ENCODE measurements at regions not wholly inside any gene's neighbourhood (a gene's known extent, or its start where the extent isn't known, plus 50 kb on each side); places are given as distances from the start of the nearest gene placed in this dataset.

DNA sequence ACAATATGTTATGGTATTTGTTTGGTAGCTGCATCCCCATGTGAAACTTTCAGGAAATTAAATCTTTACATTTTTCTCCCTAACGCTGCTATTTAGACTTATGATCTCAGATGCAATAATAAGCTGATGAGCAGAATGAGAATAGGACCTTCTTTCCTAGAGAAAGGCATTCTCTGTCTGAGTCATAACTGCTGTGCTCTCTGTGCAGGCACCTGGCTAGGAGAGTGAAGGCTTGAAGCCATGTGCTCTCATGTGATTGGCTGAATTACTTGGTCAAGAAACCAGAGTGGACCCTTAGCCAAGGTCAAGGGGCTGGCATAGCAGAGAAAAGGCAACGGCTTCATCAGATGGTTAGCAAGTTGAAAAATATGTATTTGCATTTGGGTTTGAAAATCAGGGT lies 185.0 kb downstream of the ADAMTS15 start:
- H3K27ac ChIP-seq (ENCODE audit: low read depth in 2 of 2, low read length in 1 of 2), result no peak overlapping the region
- H3K4me1 ChIP-seq (ENCODE audit: control insufficient read depth in 2 of 2, insufficient read depth in 2 of 2, low read length in 1 of 2), result peaks cover 0 to 2% of the 10 kb centered on the region in 2 donors
- WGBS, 2 donors, result 67 to 73% methylated on average over 2 of the region's 2 CpGs
- H3K27me3 ChIP-seq (ENCODE audit: control insufficient read depth in 1 of 2, insufficient read depth in 2 of 2, low read length in 2 of 2), result no peaks in the 10 kb centered on the region
- H3K9me3 ChIP-seq (ENCODE audit: control insufficient read depth in 2 of 2, insufficient read depth in 1 of 2, low read depth in 1 of 2, low read length in 1 of 2), result no peaks in the 10 kb centered on the region
- H3K4me3 ChIP-seq (ENCODE audit: low read depth in 1 of 2, low read length in 2 of 2), result no peak overlapping the region
- no peaks in the 10 kb centered on the region for H3K36me3 ChIP-seq (ENCODE audit: control insufficient read depth in 2 of 2, insufficient read depth in 2 of 2, low read length in 1 of 2)

DNA sequence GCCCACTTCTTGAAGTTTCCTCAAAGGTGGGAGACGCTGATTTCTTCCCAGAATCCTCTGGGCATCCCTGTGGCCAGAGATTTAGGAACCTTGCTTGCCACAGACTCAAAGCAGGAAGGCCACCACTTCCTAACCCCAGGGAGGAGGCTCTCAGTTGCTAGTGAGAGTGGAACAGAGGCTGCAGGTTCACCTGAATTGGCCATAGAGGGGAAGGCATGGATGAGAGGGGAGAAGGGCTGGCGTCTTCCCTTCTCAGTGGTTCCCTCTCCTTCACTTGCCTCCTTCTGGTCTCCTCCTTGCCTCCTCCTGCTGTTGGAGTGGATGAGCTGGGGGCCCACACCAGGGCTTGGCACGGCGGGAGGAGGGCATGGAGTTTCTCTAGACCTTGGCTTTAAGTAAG lies 185.7 kb downstream of the ADAMTS15 start:
- 96 to 98% methylated on average over 4 of the region's 4 CpGs for WGBS, 2 donors
- no peak overlapping the region for H3K27ac ChIP-seq (ENCODE audit: low read depth in 2 of 2, low read length in 1 of 2)
- peaks cover 0 to under 1% of the 10 kb centered on the region in 2 donors for H3K4me1 ChIP-seq (ENCODE audit: control insufficient read depth in 2 of 2, insufficient read depth in 2 of 2, low read length in 1 of 2)
- no peaks in the 10 kb centered on the region for H3K27me3 ChIP-seq (ENCODE audit: control insufficient read depth in 1 of 2, insufficient read depth in 2 of 2, low read length in 2 of 2)
- H3K4me3 ChIP-seq (ENCODE audit: low read depth in 1 of 2, low read length in 2 of 2), result no peak overlapping the region
- H3K36me3 ChIP-seq (ENCODE audit: control insufficient read depth in 2 of 2, insufficient read depth in 2 of 2, low read length in 1 of 2), result no peaks in the 10 kb centered on the region
- H3K9me3 ChIP-seq (ENCODE audit: control insufficient read depth in 2 of 2, insufficient read depth in 1 of 2, low read depth in 1 of 2, low read length in 1 of 2), result no peaks in the 10 kb centered on the region

DNA sequence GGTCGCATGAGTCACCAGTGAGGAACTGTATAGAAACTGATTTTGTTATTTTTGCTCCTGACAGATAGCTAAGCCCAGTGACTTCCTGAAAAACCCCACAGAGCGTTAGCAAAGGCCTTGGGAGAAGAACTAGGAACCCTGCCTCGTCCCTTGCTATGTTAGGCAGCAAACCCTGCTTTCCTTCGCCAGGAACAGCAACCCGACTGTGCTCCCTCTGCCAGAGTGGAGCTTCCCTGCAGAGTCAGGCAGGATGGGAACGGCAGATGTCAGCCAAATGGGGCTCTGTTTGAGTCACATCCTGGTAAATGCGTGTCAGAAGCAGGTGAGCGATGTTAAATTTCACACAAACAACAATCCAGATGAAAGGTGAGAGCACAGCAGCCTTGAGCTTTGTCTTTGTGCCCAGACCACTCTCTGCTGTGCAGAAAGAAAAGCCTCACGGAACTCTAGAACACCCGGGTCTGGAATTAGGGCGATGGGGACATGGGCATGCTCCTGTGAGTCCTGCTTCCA lies 186.6 kb downstream of the ADAMTS15 start:
- no peaks in the 10 kb centered on the region for H3K36me3 ChIP-seq (ENCODE audit: control insufficient read depth in 2 of 2, insufficient read depth in 2 of 2, low read length in 1 of 2)
- 43 to 49% methylated on average over 11 of the region's 11 CpGs for WGBS, 2 donors
- H3K27ac ChIP-seq (ENCODE audit: low read depth in 2 of 2, low read length in 1 of 2), result peak overlapping the region in 1 of 2 donors; percentile 24
- H3K4me1 ChIP-seq (ENCODE audit: control insufficient read depth in 2 of 2, insufficient read depth in 2 of 2, low read length in 1 of 2), result no peaks in the 10 kb centered on the region
- no peak overlapping the region for H3K4me3 ChIP-seq (ENCODE audit: low read depth in 1 of 2, low read length in 2 of 2)
- H3K27me3 ChIP-seq (ENCODE audit: control insufficient read depth in 1 of 2, insufficient read depth in 2 of 2, low read length in 2 of 2), result no peaks in the 10 kb centered on the region
- no peaks in the 10 kb centered on the region for H3K9me3 ChIP-seq (ENCODE audit: control insufficient read depth in 2 of 2, insufficient read depth in 1 of 2, low read depth in 1 of 2, low read length in 1 of 2)

DNA sequence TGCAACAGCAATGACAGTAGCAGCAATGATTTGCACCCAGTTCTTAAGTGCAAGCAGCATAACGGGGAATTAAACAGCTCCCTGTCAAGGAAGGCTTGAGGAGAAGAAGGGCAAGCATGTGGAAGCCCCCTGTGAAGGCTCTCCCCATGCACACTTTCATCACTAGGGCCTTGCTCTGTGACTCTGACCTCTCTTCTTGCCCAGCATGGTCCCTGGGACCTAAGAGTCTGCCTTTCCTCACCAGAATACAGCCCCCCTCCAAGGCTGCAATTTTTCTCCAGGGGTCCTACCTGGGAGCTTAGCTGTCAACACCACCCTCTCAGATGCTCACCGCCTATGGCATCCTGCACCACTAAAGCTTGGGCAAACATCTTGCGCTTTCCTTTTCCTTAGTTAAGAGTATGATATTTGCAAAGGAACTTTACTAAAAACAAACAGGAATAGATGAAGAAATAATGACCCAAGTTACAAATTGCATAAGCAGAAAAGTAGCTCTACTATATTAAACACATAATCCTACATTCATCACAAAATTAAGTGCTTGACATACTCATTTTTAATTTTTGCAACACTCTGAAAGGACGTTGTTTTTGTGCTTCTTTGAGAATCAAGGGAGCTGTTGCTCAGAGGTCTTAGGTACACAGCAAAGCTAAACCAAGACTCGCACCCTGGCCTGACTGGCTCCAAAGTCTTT lies 187.6 kb downstream of the ADAMTS15 start:
- no peaks in the 10 kb centered on the region for H3K27me3 ChIP-seq (ENCODE audit: control insufficient read depth in 1 of 2, insufficient read depth in 2 of 2, low read length in 2 of 2)

DNA sequence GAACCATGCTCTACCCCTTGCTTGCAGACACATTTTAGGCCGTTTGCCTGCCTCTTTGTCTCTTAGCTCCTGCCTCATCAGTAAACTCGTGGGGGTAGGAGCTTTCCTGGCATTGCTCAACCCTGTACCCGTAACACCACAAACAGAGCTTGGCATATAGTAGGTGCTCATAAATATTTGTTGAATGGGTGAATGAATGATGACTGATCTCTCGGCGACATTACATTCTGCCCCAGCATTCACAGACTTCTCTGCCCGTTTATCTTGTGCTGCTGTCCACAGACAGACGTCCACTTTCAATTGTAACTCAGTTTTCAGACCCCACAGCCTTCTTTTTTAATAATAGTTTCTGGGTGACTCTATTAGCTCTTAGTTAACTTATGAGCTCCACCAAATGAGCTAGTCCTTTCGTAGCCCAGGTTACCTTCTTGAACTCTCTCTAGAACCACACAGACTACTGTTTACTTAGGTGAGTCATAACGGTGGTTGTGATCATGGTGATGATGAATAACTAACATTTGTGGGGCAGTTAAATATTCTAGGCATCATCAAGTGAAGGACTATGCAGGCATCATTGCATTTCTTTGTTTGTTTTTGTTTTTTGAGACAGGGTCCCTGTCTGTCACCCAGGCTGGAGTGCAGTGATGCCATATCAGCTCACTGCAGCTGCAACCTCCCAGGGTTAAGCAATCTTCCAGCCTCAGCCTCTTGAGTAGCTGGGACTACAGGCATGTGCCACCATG lies 188.4 kb downstream of the ADAMTS15 start:
- Histone ChIP-seq H3K4me1 (ENCODE audit: control insufficient read depth in 2 of 2, insufficient read depth in 2 of 2, low read length in 1 of 2) (no peaks in the 10 kb centered on the region), H3K9me3 (ENCODE audit: control insufficient read depth in 2 of 2, insufficient read depth in 1 of 2, low read depth in 1 of 2, low read length in 1 of 2) (no peaks in the 10 kb centered on the region), H3K36me3 (ENCODE audit: control insufficient read depth in 2 of 2, insufficient read depth in 2 of 2, low read length in 1 of 2) (no peaks in the 10 kb centered on the region), H3K27me3 (ENCODE audit: control insufficient read depth in 1 of 2, insufficient read depth in 2 of 2, low read length in 2 of 2) (no peaks in the 10 kb centered on the region), H3K4me3 (ENCODE audit: low read depth in 1 of 2, low read length in 2 of 2) (no peak overlapping the region), H3K27ac (ENCODE audit: low read depth in 2 of 2, low read length in 1 of 2) (peak overlapping the region in 1 of 2 donors; percentile 58)
- 46 to 55% methylated on average over 9 of the region's 9 CpGs for WGBS, 2 donors

More for the DNA sequence above, 187.6 kb downstream of the ADAMTS15 start:
- Histone ChIP-seq H3K4me1 (ENCODE audit: control insufficient read depth in 2 of 2, insufficient read depth in 2 of 2, low read length in 1 of 2) (no peaks in the 10 kb centered on the region), H3K4me3 (ENCODE audit: low read depth in 1 of 2, low read length in 2 of 2) (no peak overlapping the region), H3K36me3 (ENCODE audit: control insufficient read depth in 2 of 2, insufficient read depth in 2 of 2, low read length in 1 of 2) (no peaks in the 10 kb centered on the region), H3K9me3 (ENCODE audit: control insufficient read depth in 2 of 2, insufficient read depth in 1 of 2, low read depth in 1 of 2, low read length in 1 of 2) (no peaks in the 10 kb centered on the region), H3K27ac (ENCODE audit: low read depth in 2 of 2, low read length in 1 of 2) (peak overlapping the region; percentile 33 to 58)
- WGBS, 2 donors, result 79 to 82% methylated on average over 5 of the region's 5 CpGs

DNA sequence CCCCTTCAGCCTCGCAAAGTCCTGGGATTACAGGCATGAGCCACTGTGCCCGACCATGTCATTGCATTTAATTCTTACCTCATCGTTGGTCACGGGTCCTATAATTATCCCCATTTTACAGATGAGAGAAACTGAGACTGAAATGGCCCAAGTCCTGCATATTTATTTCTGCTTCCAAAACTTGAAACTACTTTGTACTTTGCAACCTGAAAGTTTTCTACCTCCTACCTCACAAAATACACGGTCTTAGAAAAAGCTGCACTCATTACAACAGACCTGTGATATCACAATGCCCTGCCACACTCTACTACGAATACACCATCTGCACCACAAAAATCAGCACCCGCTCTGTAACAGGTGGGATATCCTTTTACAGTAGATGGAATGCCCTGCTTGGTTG lies 189.1 kb downstream of the ADAMTS15 start:
- no peaks in the 10 kb centered on the region for H3K27me3 ChIP-seq (ENCODE audit: control insufficient read depth in 1 of 2, insufficient read depth in 2 of 2, low read length in 2 of 2)
- H3K36me3 ChIP-seq (ENCODE audit: control insufficient read depth in 2 of 2, insufficient read depth in 2 of 2, low read length in 1 of 2), result no peaks in the 10 kb centered on the region
- no peaks in the 10 kb centered on the region for H3K9me3 ChIP-seq (ENCODE audit: control insufficient read depth in 2 of 2, insufficient read depth in 1 of 2, low read depth in 1 of 2, low read length in 1 of 2)
- no peak overlapping the region for H3K4me3 ChIP-seq (ENCODE audit: low read depth in 1 of 2, low read length in 2 of 2)
- 84 to 86% methylated on average over 7 of the region's 7 CpGs for WGBS, 2 donors
- no peak overlapping the region for H3K27ac ChIP-seq (ENCODE audit: low read depth in 2 of 2, low read length in 1 of 2)
- no peaks in the 10 kb centered on the region for H3K4me1 ChIP-seq (ENCODE audit: control insufficient read depth in 2 of 2, insufficient read depth in 2 of 2, low read length in 1 of 2)

DNA sequence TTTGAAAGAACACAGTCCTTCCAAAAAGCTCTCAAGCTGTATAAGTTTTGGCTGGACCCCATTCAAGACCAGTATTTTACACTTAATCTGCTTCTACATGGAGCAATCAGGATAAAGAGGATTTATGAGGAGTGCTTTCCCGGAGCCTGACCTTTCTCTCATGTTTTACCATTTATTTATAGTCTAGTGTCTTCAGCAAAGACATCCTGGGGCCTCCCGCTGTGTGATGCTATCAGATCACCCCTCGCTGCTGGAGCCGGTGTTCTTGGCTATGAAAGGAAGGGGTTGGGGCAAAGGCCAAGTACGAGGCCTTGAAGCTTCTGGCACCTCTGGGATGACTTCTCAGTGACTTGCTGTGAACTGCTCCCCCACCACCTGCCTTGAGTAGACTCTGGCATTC lies 189.6 kb downstream of the ADAMTS15 start:
- WGBS, 2 donors, result 71 to 74% methylated on average over 5 of the region's 5 CpGs
- Histone ChIP-seq H3K27me3 (ENCODE audit: control insufficient read depth in 1 of 2, insufficient read depth in 2 of 2, low read length in 2 of 2) (no peaks in the 10 kb centered on the region), H3K4me1 (ENCODE audit: control insufficient read depth in 2 of 2, insufficient read depth in 2 of 2, low read length in 1 of 2) (no peaks in the 10 kb centered on the region), H3K27ac (ENCODE audit: low read depth in 2 of 2, low read length in 1 of 2) (no peak overlapping the region), H3K9me3 (ENCODE audit: control insufficient read depth in 2 of 2, insufficient read depth in 1 of 2, low read depth in 1 of 2, low read length in 1 of 2) (no peaks in the 10 kb centered on the region), H3K36me3 (ENCODE audit: control insufficient read depth in 2 of 2, insufficient read depth in 2 of 2, low read length in 1 of 2) (no peaks in the 10 kb centered on the region), H3K4me3 (ENCODE audit: low read depth in 1 of 2, low read length in 2 of 2) (no peak overlapping the region)

DNA sequence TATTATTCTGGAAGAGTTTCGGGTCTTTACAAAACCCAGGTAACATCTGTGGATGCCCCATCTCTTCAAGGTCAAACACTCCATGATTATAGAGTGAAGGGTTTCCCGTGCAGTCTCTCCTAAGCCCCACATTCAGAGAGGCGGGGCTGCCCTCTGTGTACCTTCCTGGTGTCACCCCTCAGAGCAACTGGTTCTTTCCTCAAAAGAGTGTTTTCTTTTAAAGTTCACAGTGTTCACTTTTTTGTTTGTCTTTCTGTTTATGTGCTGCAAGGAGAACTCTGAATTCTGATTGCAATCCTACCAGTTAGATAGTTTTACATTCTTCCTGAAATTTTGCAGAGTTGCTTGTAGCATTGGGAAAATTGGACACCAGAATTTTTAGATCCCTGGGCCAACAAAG lies 190.2 kb downstream of the ADAMTS15 start:
- Histone ChIP-seq H3K4me1 (ENCODE audit: control insufficient read depth in 2 of 2, insufficient read depth in 2 of 2, low read length in 1 of 2) (no peaks in the 10 kb centered on the region), H3K4me3 (ENCODE audit: low read depth in 1 of 2, low read length in 2 of 2) (no peak overlapping the region), H3K27ac (ENCODE audit: low read depth in 2 of 2, low read length in 1 of 2) (no peak overlapping the region), H3K9me3 (ENCODE audit: control insufficient read depth in 2 of 2, insufficient read depth in 1 of 2, low read depth in 1 of 2, low read length in 1 of 2) (no peaks in the 10 kb centered on the region), H3K27me3 (ENCODE audit: control insufficient read depth in 1 of 2, insufficient read depth in 2 of 2, low read length in 2 of 2) (no peaks in the 10 kb centered on the region), H3K36me3 (ENCODE audit: control insufficient read depth in 2 of 2, insufficient read depth in 2 of 2, low read length in 1 of 2) (no peaks in the 10 kb centered on the region)
- 86 to 89% methylated on average over 3 of the region's 3 CpGs for WGBS, 2 donors

DNA sequence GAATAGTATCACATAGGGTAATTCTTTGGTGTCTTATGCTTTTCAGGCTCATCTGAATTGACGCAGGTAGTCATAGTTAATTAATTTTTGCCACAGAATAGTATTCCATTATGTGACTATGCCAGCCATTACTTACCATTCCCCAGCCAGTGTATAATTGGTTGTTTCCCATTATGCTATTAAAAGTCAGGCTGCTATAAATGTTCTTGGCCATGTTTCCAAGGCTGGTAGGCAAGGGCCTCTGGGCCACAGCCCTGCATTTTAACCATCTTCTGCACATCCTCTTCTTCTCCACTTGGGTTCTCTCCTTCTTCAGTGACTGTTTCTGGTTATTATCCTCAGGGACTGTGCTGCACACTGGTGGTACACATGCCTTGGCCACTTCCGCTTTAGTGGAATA lies 190.9 kb downstream of the ADAMTS15 start:
- no peaks in the 10 kb centered on the region for H3K27me3 ChIP-seq (ENCODE audit: control insufficient read depth in 1 of 2, insufficient read depth in 2 of 2, low read length in 2 of 2)
- H3K27ac ChIP-seq (ENCODE audit: low read depth in 2 of 2, low read length in 1 of 2), result no peak overlapping the region
- no peaks in the 10 kb centered on the region for H3K36me3 ChIP-seq (ENCODE audit: control insufficient read depth in 2 of 2, insufficient read depth in 2 of 2, low read length in 1 of 2)
- H3K4me1 ChIP-seq (ENCODE audit: control insufficient read depth in 2 of 2, insufficient read depth in 2 of 2, low read length in 1 of 2), result no peaks in the 10 kb centered on the region
- no peak overlapping the region for H3K4me3 ChIP-seq (ENCODE audit: low read depth in 1 of 2, low read length in 2 of 2)
- WGBS, 2 donors, result 97 to 98% methylated on average over 2 of the region's 2 CpGs
- no peaks in the 10 kb centered on the region for H3K9me3 ChIP-seq (ENCODE audit: control insufficient read depth in 2 of 2, insufficient read depth in 1 of 2, low read depth in 1 of 2, low read length in 1 of 2)

Data from esophagus (tissue), 2 donors.